Subcutaneous abdominal adipose tissue (tissue), 5 donors: ENCODE measurements at regions not wholly inside any gene's neighbourhood (a gene's known extent, or its start where the extent isn't known, plus 50 kb on each side); places are given as distances from the start of the nearest gene placed in this dataset.

Source experiments
- H3K27ac ChIP-seq: one replicate; pipeline ENCODE4 v1.7.0; 2013; ENCODE audit warnings: low read depth, mild to moderate bottlenecking, inconsistent platforms, low read length, moderate library complexity
- H3K27me3 ChIP-seq, 5 donors: one replicate each; pipeline ENCODE4 v1.7.0; 2013; ENCODE audit warnings: low read length in 5 of 5, inconsistent platforms in 1 of 5; ENCODE audit not compliant: control insufficient read depth in 5 of 5, insufficient read depth in 4 of 5
- H3K36me3 ChIP-seq, 5 donors: one replicate each; pipeline ENCODE4 v1.7.0; 2013; ENCODE audit warnings: low read length in 5 of 5; ENCODE audit not compliant: control insufficient read depth in 5 of 5, insufficient read depth in 5 of 5
- H3K4me1 ChIP-seq, 5 donors: one replicate each; pipeline ENCODE4 v1.7.0; 2013; ENCODE audit warnings: low read length in 5 of 5, mild to moderate bottlenecking in 3 of 5, moderate library complexity in 1 of 5; ENCODE audit not compliant: control insufficient read depth in 5 of 5, insufficient read depth in 5 of 5
- H3K4me3 ChIP-seq, 5 donors: one replicate each; pipeline ENCODE4 v1.7.0; 2013; ENCODE audit warnings: low read length in 5 of 5, low read depth in 1 of 5
- H3K9ac ChIP-seq, 5 donors: one replicate each; pipeline ENCODE4 v1.7.0; 2013; ENCODE audit warnings: low read length in 5 of 5, mild to moderate bottlenecking in 4 of 5, moderate library complexity in 3 of 5
- H3K9me3 ChIP-seq, 5 donors: one replicate each; pipeline ENCODE4 v1.7.0; 2013; ENCODE audit warnings: low read length in 5 of 5; ENCODE audit not compliant: control insufficient read depth in 5 of 5
- donor health status: healthy.
- donor health status: healthy.
- donor health status: healthy.
- donor health status: healthy.
- donor health status: healthy.

DNA sequence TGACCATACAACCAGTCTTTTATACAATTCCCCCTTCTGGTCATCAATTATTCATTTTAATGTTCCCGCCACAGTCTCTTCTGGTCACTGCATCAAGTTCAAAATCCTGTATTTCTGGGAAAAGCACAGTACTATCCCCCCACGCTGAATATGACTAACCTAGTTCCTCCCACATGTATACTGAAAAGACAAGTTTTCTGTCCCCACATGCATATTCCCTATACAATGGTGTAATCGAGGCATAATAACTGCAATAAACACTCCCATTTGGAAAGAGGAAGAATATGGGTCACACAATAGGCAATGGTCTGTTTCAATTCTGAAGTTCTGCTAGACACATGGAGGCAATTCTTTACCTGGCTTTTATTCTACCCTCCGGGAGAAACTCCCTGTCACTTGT, 344.9 kb downstream of the EFNA5 start:
- H3K4me3 ChIP-seq, result no peak overlapping the region
- no peak overlapping the region for H3K27ac ChIP-seq
- H3K9ac ChIP-seq, result no peak overlapping the region
- H3K4me1 ChIP-seq, result peaks cover 0 to 11% (median 6%) of the 10 kb centered on the region in 5 donors
- H3K27me3 ChIP-seq, result no peaks in the 10 kb centered on the region
- H3K36me3 ChIP-seq, result no peaks in the 10 kb centered on the region
- H3K9me3 ChIP-seq, result peaks cover 0 to 1% (median 0%) of the 10 kb centered on the region in 5 donors

DNA sequence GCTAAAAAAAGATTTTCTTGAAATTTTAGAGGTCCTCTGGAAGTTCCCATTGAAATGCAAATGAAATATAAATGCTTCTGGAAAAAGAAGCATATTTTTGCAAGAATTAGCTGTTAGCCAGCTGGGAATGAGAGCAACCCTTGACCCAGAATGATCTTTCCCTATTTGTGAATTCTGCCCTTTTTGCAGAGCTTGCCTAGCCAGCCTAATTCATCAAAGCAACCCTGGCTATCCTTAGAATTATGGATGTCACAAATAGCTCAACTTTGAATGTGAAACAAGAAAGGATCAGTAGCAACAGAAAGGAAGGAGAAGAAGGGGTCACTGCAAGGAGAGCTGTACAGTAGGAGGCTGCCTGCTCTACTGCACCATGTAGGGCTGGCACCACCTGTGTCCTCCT, 345.9 kb downstream of the EFNA5 start:
- H3K27ac ChIP-seq, result no peak overlapping the region
- H3K36me3 ChIP-seq, result no peaks in the 10 kb centered on the region
- peaks cover 0 to 11% (median 6%) of the 10 kb centered on the region in 5 donors for H3K4me1 ChIP-seq
- no peak overlapping the region for H3K9ac ChIP-seq
- no peaks in the 10 kb centered on the region for H3K27me3 ChIP-seq
- no peaks in the 10 kb centered on the region for H3K9me3 ChIP-seq
- no peak overlapping the region for H3K4me3 ChIP-seq

- no peaks in the 10 kb centered on the region for H3K36me3 ChIP-seq
- H3K9ac ChIP-seq, result no peak overlapping the region
- H3K27me3 ChIP-seq, result no peaks in the 10 kb centered on the region
Measured at GRCh38 chr5:107324071-107324470, 346.7 kb downstream of the EFNA5 start.

DNA sequence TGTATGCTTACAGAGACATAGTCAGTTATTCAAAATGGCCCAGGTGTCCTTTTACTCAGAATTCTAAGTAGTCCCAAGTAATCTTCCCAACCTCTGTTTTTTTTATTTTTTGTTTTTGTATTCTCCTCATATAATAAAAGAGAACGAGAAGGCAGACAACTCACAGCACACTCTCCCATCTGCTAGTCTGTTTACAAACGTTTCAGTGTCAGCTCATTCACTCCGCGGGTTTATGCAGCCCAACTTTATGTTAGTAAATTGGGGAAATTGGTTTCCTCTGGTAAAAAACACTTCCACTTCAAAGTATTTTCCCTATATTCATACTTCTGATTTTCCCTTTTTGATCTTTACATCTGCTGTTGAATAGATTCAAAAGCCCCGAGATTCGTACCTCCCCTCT, 347.2 kb downstream of the EFNA5 start:
- Histone ChIP-seq H3K36me3 (no peaks in the 10 kb centered on the region), H3K4me1 (peaks cover 0 to 11% (median 6%) of the 10 kb centered on the region in 5 donors), H3K9me3 (no peaks in the 10 kb centered on the region), H3K9ac (no peak overlapping the region), H3K4me3 (no peak overlapping the region), H3K27ac (no peak overlapping the region), H3K27me3 (no peaks in the 10 kb centered on the region)

More at GRCh38 chr5:107324071-107324470, 346.7 kb downstream of the EFNA5 start:
- Histone ChIP-seq H3K27ac (no peak overlapping the region), H3K9me3 (no peaks in the 10 kb centered on the region), H3K4me1 (peaks cover 0 to 11% (median 6%) of the 10 kb centered on the region in 5 donors), H3K4me3 (no peak overlapping the region)

DNA sequence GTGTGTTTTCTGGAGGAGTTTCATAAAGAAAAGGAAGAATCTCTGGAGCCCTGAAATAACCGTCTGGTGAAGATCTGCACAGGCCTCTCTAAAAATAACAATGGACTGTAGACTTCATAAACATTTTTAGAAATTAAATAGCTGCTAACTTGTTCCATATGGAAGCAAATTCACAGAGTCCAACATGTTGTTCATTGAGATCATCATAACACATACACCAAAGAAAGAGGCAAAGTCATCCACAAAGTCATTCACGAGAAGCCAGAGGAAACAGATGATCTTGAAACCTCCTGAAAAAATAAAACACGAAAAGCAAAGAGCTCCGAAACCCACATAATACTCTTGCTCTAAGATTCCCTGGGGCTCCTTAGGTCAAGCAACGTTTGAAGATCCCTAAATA, 347.8 kb downstream of the EFNA5 start:
- no peak overlapping the region for H3K27ac ChIP-seq
- H3K4me1 ChIP-seq, result peaks cover 0 to 11% (median 6%) of the 10 kb centered on the region in 5 donors
- no peaks in the 10 kb centered on the region for H3K27me3 ChIP-seq
- H3K9ac ChIP-seq, result no peak overlapping the region
- H3K9me3 ChIP-seq, result no peaks in the 10 kb centered on the region
- no peak overlapping the region for H3K4me3 ChIP-seq
- H3K36me3 ChIP-seq, result no peaks in the 10 kb centered on the region

DNA sequence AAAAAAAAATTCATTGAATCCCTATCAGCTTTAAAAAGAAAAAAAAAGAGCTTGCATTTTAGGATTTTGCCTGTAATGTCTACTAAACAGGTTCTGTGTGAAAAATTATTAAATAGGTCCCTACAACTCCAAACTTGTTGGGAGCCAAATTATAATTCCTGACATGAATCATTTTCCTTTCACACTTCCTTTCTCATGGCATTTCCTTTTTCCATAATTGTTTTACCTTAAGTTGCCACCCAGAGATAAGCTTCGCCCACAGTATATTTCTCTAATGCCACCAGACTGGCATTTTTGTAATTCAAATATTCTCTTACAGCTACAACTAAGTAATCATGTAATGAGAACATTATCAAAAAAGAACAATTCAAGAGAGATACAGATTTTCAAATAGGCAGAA, 348.8 kb downstream of the EFNA5 start:
- H3K4me3 ChIP-seq, result no peak overlapping the region

GRCh38 chr5:107320846-107321245, 349.9 kb downstream of the EFNA5 start:
- Histone ChIP-seq H3K4me3 (no peak overlapping the region), H3K9ac (no peak overlapping the region), H3K27me3 (no peaks in the 10 kb centered on the region), H3K36me3 (no peaks in the 10 kb centered on the region), H3K4me1 (peaks cover 0 to 19% (median 6%) of the 10 kb centered on the region in 5 donors), H3K27ac (no peak overlapping the region), H3K9me3 (no peaks in the 10 kb centered on the region)

More for the DNA sequence above, 348.8 kb downstream of the EFNA5 start:
- no peaks in the 10 kb centered on the region for H3K27me3 ChIP-seq
- no peaks in the 10 kb centered on the region for H3K9me3 ChIP-seq
- no peak overlapping the region for H3K9ac ChIP-seq
- no peaks in the 10 kb centered on the region for H3K36me3 ChIP-seq
- no peak overlapping the region for H3K27ac ChIP-seq
- H3K4me1 ChIP-seq, result peaks cover 0 to 11% (median 6%) of the 10 kb centered on the region in 5 donors

DNA sequence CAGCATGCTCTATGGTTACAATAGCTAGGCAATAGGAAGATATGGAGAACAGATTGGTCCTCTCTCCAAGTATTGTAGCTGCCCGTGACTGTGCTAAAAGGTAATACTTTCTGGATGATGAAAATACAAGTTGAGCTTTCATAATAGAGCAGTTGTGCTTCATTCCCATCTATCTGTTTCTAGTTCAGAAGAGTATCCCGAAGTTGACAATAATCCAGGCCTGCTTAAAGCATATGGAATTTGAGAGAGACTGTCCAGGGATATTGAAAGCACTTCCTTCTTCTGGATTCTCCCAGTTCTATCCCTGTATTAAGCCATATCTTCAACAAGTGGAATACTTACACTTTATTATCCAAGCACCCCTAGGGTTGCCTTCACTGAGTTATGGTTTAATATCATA, 350.4 kb downstream of the EFNA5 start:
- H3K4me1 ChIP-seq, result peaks cover 0 to 19% (median 6%) of the 10 kb centered on the region in 5 donors
- H3K27ac ChIP-seq, result no peak overlapping the region
- H3K9me3 ChIP-seq, result no peaks in the 10 kb centered on the region
- H3K27me3 ChIP-seq, result no peaks in the 10 kb centered on the region
- H3K4me3 ChIP-seq, result no peak overlapping the region
- no peaks in the 10 kb centered on the region for H3K36me3 ChIP-seq
- H3K9ac ChIP-seq, result no peak overlapping the region

GRCh38 chr5:107319901-107320300, 350.8 kb downstream of the EFNA5 start:
- H3K9me3 ChIP-seq, result no peaks in the 10 kb centered on the region
- no peak overlapping the region for H3K4me3 ChIP-seq
- H3K27ac ChIP-seq, result no peak overlapping the region
- peaks cover 0 to 15% (median 2%) of the 10 kb centered on the region in 5 donors for H3K4me1 ChIP-seq
- H3K36me3 ChIP-seq, result no peaks in the 10 kb centered on the region
- H3K9ac ChIP-seq, result no peak overlapping the region
- H3K27me3 ChIP-seq, result no peaks in the 10 kb centered on the region

GRCh38 chr5:107314330-107314729, 356.4 kb downstream of the EFNA5 start:
- H3K36me3 ChIP-seq, result no peaks in the 10 kb centered on the region
- H3K9me3 ChIP-seq, result no peaks in the 10 kb centered on the region
- peaks cover 0 to 9% (median 0%) of the 10 kb centered on the region in 5 donors for H3K4me1 ChIP-seq
- H3K27me3 ChIP-seq, result no peaks in the 10 kb centered on the region
- no peak overlapping the region for H3K9ac ChIP-seq
- no peak overlapping the region for H3K27ac ChIP-seq
- no peak overlapping the region for H3K4me3 ChIP-seq

DNA sequence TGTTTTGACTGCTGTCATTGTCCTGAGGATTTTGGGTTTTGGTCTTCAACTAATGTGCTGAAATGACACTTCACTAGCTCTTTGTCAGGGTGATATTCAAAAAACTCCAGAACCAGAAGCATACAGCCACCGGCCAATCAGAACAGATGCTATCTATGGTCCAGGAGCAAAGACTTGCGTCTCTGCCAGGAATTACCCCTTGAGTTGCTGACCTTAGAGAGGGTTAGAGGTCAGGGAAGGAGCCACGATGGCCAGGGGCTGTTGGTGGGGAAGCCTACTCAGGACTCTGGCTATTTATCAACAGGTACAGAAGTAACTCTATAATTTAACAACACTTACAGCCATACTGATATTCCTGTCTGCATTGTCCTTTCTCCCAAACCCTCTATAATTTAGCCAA, 356.8 kb downstream of the EFNA5 start:
- Histone ChIP-seq H3K36me3 (no peaks in the 10 kb centered on the region), H3K9me3 (no peaks in the 10 kb centered on the region), H3K27me3 (no peaks in the 10 kb centered on the region), H3K4me1 (peaks cover 0 to 9% (median 0%) of the 10 kb centered on the region in 5 donors), H3K4me3 (no peak overlapping the region), H3K27ac (no peak overlapping the region), H3K9ac (no peak overlapping the region)
